Choroid plexus epithelial cell (primary cell): ENCODE measurements at regions not wholly inside any gene's neighbourhood (a gene's known extent, or its start where the extent isn't known, plus 50 kb on each side); places are given as distances from the start of the nearest gene placed in this dataset.

Experiments used
- DNase-seq: peaks from one replicate; pipeline ENCODE4 v3.0.0-alpha.2; 2010; ENCODE audit warnings: low read depth
- H3K4me3 ChIP-seq: 2 replicates; pipeline ENCODE4 v1.5.1; 2011; ENCODE audit warnings: low read depth, mild to moderate bottlenecking, control low read depth, low read length, moderate library complexity
- CTCF ChIP-seq: conservative IDR thresholded peaks from 2 replicates; pipeline ENCODE4 v1.5.1; 2011; ENCODE audit warnings: low read depth, mild to moderate bottlenecking, control low read depth, inconsistent platforms, low read length, moderate library complexity

- TF ChIP-seq CTCF: no peak
- DNase-seq: peak; percentile 57
- no peak overlapping the region for H3K4me3 ChIP-seq
Measured at GRCh38 chr21:31443736-31444521, 99.9 kb upstream of the TIAM1 start.

GRCh38 chr21:31442339-31442738 lies 98.3 kb upstream of the TIAM1 start:
- no peak for TF ChIP-seq CTCF
- no peak overlapping the region for H3K4me3 ChIP-seq
- DNase-seq: no peak

- H3K4me3 ChIP-seq: no peak overlapping the region
- no peak for DNase-seq
- no peak for TF ChIP-seq CTCF
Measured at GRCh38 chr21:31429506-31429905, 85.4 kb upstream of the TIAM1 start.

- peak; percentile 68 for DNase-seq
- no peak for TF ChIP-seq CTCF
- no peak overlapping the region for H3K4me3 ChIP-seq
Measured at GRCh38 chr21:31426235-31426797, 82.3 kb upstream of the TIAM1 start.

GRCh38 chr21:31425138-31425537 lies 81.1 kb upstream of the TIAM1 start:
- no peak for DNase-seq
- no peak for TF ChIP-seq CTCF
- H3K4me3 ChIP-seq: no peak overlapping the region

- DNase-seq: no peak
- TF ChIP-seq CTCF: no peak
- H3K4me3 ChIP-seq: no peak overlapping the region
Measured at GRCh38 chr21:31424058-31424457, 80.0 kb upstream of the TIAM1 start.

GRCh38 chr21:31420988-31421387 lies 76.9 kb upstream of the TIAM1 start:
- DNase-seq: no peak
- no peak overlapping the region for H3K4me3 ChIP-seq
- no peak for TF ChIP-seq CTCF
